ENCODE measurements at regions not wholly inside any gene's neighbourhood (a gene's known extent, or its start where the extent isn't known, plus 50 kb on each side); places are given as distances from the start of the nearest gene placed in this dataset.

GRCh38 chr6:43940071-43940392, 170.0 kb downstream of the VEGFA start:
- H3K27me3 Mint-ChIP-seq (ENCODE audit: low read depth) = peaks cover 2% of the 10 kb centered on the region
- no peaks in the 10 kb centered on the region for H3K4me1 Mint-ChIP-seq (ENCODE audit: low read depth)
- H3K4me3 Mint-ChIP-seq (ENCODE audit: low read depth) = no peak overlapping the region
- DNase-seq (ENCODE audit: low spot score) = no peak
- no peaks in the 10 kb centered on the region for H3K36me3 Mint-ChIP-seq (ENCODE audit: low read depth)
- no peak overlapping the region for H3K27ac Mint-ChIP-seq
- intact Hi-C loops (cut with micrococcal nuclease) = no loop called here
- H3K9me3 Mint-ChIP-seq = peaks cover 9% of the 10 kb centered on the region

- H3K4me1 Mint-ChIP-seq (ENCODE audit: low read depth) = no peaks in the 10 kb centered on the region
- peaks cover 4% of the 10 kb centered on the region for H3K9me3 Mint-ChIP-seq
- no peak overlapping the region for H3K27ac Mint-ChIP-seq
- H3K36me3 Mint-ChIP-seq (ENCODE audit: low read depth) = no peaks in the 10 kb centered on the region
- no peak for DNase-seq (ENCODE audit: low spot score)
- intact Hi-C loops (cut with micrococcal nuclease) = no loop called here
- H3K4me3 Mint-ChIP-seq (ENCODE audit: low read depth) = no peak overlapping the region
- H3K27me3 Mint-ChIP-seq (ENCODE audit: low read depth) = peaks cover 2% of the 10 kb centered on the region
Measured at GRCh38 chr6:43939281-43940070, 169.5 kb downstream of the VEGFA start.

GRCh38 chr6:43938178-43939105, 168.4 kb downstream of the VEGFA start:
- intact Hi-C loops (cut with micrococcal nuclease) = no loop called here
- Mint-ChIP-seq H3K9me3 (no peaks in the 10 kb centered on the region), H3K27me3 (ENCODE audit: low read depth) (peaks cover 2% of the 10 kb centered on the region), H3K36me3 (ENCODE audit: low read depth) (no peaks in the 10 kb centered on the region), H3K4me1 (ENCODE audit: low read depth) (no peaks in the 10 kb centered on the region), H3K27ac (no peak overlapping the region), H3K4me3 (ENCODE audit: low read depth) (no peak overlapping the region)
- DNase-seq (ENCODE audit: low spot score) = no peak

DNA sequence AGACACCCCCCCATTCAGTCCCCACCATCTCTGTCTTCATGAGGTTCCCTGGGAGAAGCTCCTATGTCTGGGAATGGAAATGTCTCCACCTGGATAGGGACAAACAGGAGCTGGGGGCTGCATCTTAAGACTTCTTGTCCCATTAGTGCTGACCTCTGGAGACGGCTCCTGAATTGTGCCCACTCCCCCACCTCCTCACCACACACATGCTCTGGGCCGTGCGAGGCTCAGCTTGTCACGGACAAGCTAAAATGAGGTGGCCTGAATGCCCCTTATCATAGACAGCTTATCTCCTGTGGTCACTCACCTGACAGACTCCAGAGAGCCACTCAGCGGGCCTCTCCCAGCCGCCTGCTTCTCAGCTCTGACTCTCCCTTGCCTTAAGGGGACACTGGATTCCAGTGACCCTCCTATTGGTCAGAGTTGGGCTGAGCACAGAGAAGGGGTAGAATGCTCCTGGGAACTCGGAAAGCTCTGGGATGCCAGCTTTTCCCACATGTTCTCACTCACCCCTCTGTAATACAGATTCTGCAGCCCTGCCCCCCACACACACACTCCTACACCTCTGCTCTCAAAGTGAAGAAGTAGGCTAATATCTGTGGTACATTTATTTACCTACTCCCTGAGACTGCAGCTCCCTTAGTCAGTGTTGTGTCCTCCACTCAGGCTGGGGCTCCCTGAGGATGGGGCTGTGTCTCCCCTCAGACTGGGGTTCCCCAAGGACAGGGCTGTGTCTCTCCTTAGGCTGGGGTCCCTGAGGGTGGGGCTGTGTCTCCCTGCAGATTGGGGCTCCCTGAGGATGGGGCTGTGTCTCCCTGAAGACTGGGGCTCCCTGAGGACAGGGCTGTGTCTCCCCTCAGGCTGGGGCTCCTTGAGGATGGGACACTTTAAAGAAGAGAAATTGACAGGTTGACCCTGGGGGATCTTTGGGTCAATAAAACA, 167.5 kb downstream of the VEGFA start:
- no peaks in the 10 kb centered on the region for H3K9me3 Mint-ChIP-seq
- no peak for DNase-seq (ENCODE audit: low spot score)
- no peak overlapping the region for H3K4me3 Mint-ChIP-seq (ENCODE audit: low read depth)
- no peaks in the 10 kb centered on the region for H3K36me3 Mint-ChIP-seq (ENCODE audit: low read depth)
- no peak overlapping the region for H3K27ac Mint-ChIP-seq
- peaks cover 2% of the 10 kb centered on the region for H3K27me3 Mint-ChIP-seq (ENCODE audit: low read depth)
- H3K4me1 Mint-ChIP-seq (ENCODE audit: low read depth) = no peaks in the 10 kb centered on the region
- intact Hi-C loops (cut with micrococcal nuclease) = no loop called here

- Mint-ChIP-seq H3K36me3 (ENCODE audit: low read depth) (no peaks in the 10 kb centered on the region), H3K27me3 (ENCODE audit: low read depth) (peaks cover 2% of the 10 kb centered on the region), H3K4me1 (ENCODE audit: low read depth) (no peaks in the 10 kb centered on the region), H3K4me3 (ENCODE audit: low read depth) (no peak overlapping the region), H3K9me3 (no peaks in the 10 kb centered on the region), H3K27ac (no peak overlapping the region)
- DNase-seq (ENCODE audit: low spot score) = no peak
- intact Hi-C loops (cut with micrococcal nuclease) = no loop called here
Measured at GRCh38 chr6:43936476-43936875, 166.5 kb downstream of the VEGFA start.

GRCh38 chr6:43935921-43936439, 166.0 kb downstream of the VEGFA start:
- Mint-ChIP-seq H3K27me3 (ENCODE audit: low read depth) (peaks cover 2% of the 10 kb centered on the region), H3K9me3 (no peaks in the 10 kb centered on the region), H3K27ac (no peak overlapping the region), H3K4me3 (ENCODE audit: low read depth) (no peak overlapping the region), H3K4me1 (ENCODE audit: low read depth) (no peaks in the 10 kb centered on the region), H3K36me3 (ENCODE audit: low read depth) (no peaks in the 10 kb centered on the region)
- no peak for DNase-seq (ENCODE audit: low spot score)
- intact Hi-C loops (cut with micrococcal nuclease) = no loop called here

GRCh38 chr6:43934803-43935602, 165.0 kb downstream of the VEGFA start:
- H3K27ac Mint-ChIP-seq = no peak overlapping the region

DNA sequence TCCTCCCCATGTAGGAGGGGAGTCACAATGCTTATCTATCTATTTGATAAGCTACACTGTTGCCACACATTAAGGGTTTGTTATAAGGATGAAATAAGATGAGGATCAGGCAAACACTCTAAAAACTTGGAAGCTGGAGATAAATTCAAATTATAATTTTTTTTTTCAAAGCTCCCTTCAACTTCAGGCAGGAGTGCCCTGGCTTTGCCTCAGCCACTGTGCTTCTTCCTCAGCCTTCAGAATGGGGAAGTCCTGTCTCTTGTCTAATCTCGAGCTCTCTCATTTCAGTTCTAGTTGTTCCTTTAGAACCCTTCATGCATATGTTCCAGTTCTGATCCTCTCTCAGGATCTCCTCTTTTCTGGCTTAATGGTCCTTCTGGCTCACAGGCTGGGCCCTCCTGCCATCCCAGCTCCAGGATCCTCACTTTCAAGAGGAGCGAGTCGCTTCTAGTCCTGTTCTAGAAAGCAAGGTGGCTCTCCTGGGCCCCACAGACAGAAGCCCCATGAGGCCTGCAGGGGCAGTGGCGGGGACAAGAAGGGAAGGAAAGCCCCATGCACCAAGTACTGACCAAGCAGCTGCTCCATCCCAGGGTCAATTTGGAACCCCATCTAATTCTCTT, 164.3 kb downstream of the VEGFA start:
- H3K27me3 Mint-ChIP-seq (ENCODE audit: low read depth) = peaks cover 2% of the 10 kb centered on the region
- no peaks in the 10 kb centered on the region for H3K36me3 Mint-ChIP-seq (ENCODE audit: low read depth)
- H3K27ac Mint-ChIP-seq = no peak overlapping the region
- intact Hi-C loops (cut with micrococcal nuclease) = no loop called here
- DNase-seq (ENCODE audit: low spot score) = no peak
- no peaks in the 10 kb centered on the region for H3K4me1 Mint-ChIP-seq (ENCODE audit: low read depth)
- H3K9me3 Mint-ChIP-seq = no peaks in the 10 kb centered on the region
- H3K4me3 Mint-ChIP-seq (ENCODE audit: low read depth) = no peak overlapping the region

More at GRCh38 chr6:43934803-43935602, 165.0 kb downstream of the VEGFA start:
- intact Hi-C loops (cut with micrococcal nuclease) = no loop called here
- H3K9me3 Mint-ChIP-seq = no peaks in the 10 kb centered on the region
- no peak for DNase-seq (ENCODE audit: low spot score)
- no peaks in the 10 kb centered on the region for H3K36me3 Mint-ChIP-seq (ENCODE audit: low read depth)
- peaks cover 2% of the 10 kb centered on the region for H3K27me3 Mint-ChIP-seq (ENCODE audit: low read depth)
- H3K4me3 Mint-ChIP-seq (ENCODE audit: low read depth) = no peak overlapping the region
- no peaks in the 10 kb centered on the region for H3K4me1 Mint-ChIP-seq (ENCODE audit: low read depth)

DNA sequence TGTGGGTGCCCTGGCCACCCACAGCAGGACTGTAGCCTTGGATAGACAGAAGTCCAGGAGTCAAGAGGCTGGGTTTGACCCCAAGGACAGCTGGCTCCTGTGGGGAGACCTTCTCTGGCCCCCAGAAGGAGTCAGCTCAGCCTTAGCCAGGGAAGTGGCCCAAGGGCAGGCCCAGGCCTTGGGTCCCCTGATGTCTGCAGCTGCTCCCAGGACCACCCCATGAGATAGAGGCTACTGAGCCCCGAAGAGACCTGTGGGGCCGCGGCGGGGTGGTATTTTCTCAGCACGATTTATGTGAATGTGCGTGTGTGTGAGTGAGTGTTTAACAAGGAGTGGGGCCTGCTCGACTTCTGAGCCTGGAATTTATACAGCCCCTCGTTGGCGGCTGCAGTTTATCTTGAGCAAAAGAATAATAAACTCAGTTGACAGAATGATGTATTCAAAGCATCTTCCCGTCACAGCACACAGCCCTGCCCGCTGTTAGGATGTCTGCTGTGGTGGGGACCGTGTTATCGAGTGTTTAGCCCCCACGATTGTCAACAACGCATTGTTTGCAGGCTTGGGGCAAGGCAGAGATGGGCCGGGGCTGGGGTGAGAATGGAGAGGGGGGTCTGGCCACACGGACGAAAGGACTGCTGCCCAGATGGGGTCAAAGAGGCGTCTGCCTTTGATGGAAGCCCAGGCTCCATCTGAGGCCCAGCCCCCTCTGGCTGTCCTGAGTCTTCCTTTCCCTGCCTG, 163.3 kb downstream of the VEGFA start:
- Mint-ChIP-seq H3K9me3 (no peaks in the 10 kb centered on the region), H3K27ac (no peak overlapping the region), H3K4me1 (ENCODE audit: low read depth) (no peaks in the 10 kb centered on the region), H3K36me3 (ENCODE audit: low read depth) (no peaks in the 10 kb centered on the region), H3K4me3 (ENCODE audit: low read depth) (no peak overlapping the region), H3K27me3 (ENCODE audit: low read depth) (peaks cover 2% of the 10 kb centered on the region)
- intact Hi-C loops (cut with micrococcal nuclease) = no loop called here
- DNase-seq (ENCODE audit: low spot score) = no peak

GRCh38 chr6:43932259-43933147, 162.5 kb downstream of the VEGFA start:
- no peaks in the 10 kb centered on the region for H3K36me3 Mint-ChIP-seq (ENCODE audit: low read depth)
- no peaks in the 10 kb centered on the region for H3K9me3 Mint-ChIP-seq
- no peak for DNase-seq (ENCODE audit: low spot score)
- H3K4me1 Mint-ChIP-seq (ENCODE audit: low read depth) = peaks cover 1% of the 10 kb centered on the region
- no peaks in the 10 kb centered on the region for H3K27me3 Mint-ChIP-seq (ENCODE audit: low read depth)
- H3K4me3 Mint-ChIP-seq (ENCODE audit: low read depth) = no peak overlapping the region
- H3K27ac Mint-ChIP-seq = no peak overlapping the region
- intact Hi-C loops (cut with micrococcal nuclease) = no loop called here

Measured in activated T-helper 2 cell treated with anti-CD3 and anti-CD28 coated beads, Interferon-gamma antibody, Interleukin-2, Interleukin-4, amounts not matched to agents 10 μg/mL and 5 μg/mL and 100 μg/mL, durations not matched to agents 14 hours and 24 hours and 36 hours (primary cell).